Right hindlimb (tissue), 1 donor: ENCODE measurements at regions not wholly inside any gene's neighbourhood (a gene's known extent, or its start where the extent isn't known, plus 50 kb on each side); places are given as distances from the start of the nearest gene placed in this dataset.

Experiments
- DNase-seq: peaks from one replicate; pipeline ENCODE4 v3.0.0-alpha.2; 2018

DNA sequence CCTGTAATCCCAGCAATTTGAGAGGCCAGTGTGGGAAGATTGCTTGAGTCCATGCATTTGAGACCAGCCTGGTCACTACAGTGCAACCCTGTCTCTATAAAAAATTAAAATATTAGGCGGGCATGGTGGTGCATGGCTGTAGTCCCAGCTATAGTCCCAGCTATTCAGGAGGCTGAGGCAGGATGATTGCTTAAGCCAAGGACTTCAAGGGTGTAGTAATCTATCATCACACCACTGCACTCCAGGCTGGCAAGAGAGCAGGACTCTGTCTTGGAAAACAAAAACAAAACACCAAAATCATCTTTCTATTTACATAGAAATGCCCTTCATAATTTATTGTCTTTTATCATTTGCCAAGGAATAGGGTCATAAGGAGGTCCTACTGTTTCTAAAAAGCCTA lies 1274.1 kb upstream of the NCAM2 start:
- no peak for DNase-seq

- no peak for DNase-seq
These were observed 1267.0 kb upstream of the NCAM2 start for GRCh38 chr21:19731251-19731650.

DNA sequence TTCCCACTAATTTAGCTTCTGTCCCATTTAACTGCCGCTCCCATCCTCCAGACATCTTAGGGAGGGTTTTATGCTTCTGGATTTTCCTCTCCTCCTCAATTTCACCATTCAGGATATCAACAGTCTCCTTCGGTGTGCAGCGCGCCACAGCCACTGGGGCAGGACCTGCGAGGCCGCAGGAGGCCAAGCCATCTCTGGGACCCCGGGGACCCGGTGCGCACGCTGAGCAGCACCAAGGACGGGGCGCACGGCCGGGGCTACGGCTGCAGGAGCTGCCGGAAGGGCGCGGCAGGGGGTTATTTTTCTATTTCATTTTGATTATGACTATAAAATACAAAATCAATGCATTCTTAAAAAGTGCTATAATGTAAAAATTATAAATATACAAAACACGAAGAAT lies 1238.4 kb upstream of the NCAM2 start:
- DNase-seq, result no peak

GRCh38 chr21:19767546-19767945 lies 1230.7 kb upstream of the NCAM2 start:
- no peak for DNase-seq

DNA sequence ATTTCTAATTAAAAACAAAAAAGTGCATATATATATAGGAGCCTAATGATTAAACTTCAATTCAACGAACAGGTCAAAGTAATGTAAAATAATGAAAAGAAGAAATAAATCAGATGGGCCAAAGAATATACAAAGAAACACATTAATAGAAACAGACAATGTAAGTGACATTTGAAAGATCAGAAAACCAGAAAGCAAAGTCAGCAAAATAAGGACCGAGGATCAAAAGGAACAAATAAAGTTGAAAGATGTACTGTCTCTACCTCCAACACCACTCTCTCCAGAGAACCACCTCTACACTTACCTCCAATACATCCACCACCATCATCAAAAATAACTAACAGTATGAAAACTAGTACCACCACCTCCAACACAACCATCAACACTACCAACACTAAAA lies 1226.3 kb upstream of the NCAM2 start:
- DNase-seq, result no peak

- DNase-seq, result no peak
These were observed 1222.1 kb upstream of the NCAM2 start for GRCh38 chr21:19776076-19776475.

DNA sequence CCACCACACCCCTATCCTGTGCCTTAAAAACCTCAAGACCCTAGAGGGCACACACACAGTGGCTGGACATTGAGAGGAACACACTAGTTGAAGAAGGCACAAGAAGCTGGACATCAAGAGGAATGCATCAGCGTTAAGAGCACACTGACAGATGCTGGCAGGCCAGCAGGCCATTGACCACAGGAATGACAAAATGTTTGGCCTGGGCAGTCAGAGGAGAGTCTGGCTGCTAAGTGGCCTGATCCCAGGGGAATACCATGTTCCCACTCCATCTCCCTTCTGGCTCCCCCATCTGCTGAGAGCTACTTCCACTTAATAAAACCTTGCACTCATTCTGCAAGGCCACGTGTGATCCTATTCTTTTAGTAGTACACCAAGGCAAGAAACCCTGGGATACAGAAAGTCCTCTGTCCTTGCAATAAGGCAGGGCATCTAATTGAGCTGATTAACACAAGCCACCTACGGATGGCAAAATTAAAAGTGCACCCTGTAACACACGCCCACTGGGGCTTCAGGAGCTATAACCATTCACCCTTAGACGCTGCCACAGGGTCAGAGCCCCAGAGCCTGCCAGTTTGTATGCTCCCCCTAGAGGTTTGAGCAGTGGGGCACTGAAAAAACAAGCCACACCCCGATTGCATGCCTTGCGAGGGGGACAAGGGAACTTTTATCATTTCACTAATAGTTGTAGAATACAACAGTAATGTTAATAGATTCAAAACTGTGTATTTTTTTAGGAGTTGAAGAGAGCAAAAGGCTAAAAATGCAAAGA lies 1216.1 kb upstream of the NCAM2 start:
- no peak for DNase-seq

DNA sequence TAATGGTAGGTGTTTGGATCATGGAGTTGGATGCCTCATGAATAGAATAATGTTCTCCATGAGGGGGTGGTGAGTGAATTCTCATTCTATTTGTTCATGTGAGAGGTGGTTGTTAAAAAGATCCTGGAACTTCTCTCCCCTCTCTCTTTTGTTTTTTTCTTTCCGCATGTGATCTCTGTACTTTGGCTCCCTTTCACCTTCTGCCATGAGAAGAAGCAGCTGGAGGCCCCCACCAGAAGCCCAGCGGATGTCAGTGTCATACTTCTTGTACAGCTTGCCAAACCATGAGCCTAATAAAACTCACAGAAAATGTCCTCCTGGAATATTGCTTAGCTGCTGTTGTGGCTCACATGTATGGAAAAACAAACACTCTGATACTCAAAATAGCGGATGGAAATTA lies 1212.3 kb upstream of the NCAM2 start:
- DNase-seq, result peak; percentile 38

DNA sequence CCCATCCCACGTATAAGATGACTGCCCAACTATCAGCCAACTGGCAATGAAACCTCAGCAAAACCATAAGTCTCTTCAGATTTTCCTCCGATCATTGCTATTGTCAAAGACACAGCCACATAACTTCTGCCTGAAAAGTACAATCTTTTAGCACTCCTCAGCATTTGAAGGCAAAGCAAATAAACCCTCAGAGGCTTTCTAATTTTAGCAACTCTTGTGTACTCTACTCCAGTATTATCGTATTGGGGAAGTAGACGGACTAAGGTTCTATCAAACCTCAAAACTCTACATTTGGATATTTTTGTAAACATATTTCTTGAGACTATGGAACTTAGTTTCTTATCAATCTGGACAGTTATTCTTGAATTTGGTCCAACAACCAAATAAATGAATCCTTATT lies 1206.2 kb upstream of the NCAM2 start:
- DNase-seq, result no peak

- no peak for DNase-seq
These were observed 1191.0 kb upstream of the NCAM2 start for GRCh38 chr21:19807201-19807600.

DNA sequence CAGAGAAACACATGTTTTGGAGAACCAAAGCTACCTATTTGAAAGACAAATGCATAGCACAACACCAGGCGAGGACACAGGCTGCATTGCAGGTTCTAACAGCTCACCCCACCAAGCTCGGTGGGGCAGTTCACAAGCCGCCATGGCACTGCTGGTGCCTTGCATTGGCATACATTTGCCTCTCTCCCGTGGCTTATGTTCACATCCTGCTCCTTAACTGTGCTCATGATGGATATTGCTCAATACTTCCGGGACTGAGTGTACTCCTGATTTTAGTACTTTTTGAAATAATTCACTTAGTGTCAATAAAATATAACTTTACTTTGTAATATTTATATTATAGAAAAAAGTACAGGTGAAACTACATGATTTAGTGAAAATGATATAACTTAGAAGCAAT lies 1187.4 kb upstream of the NCAM2 start:
- no peak for DNase-seq

- no peak for DNase-seq
These were observed 1167.8 kb upstream of the NCAM2 start for GRCh38 chr21:19830446-19830845.

DNA sequence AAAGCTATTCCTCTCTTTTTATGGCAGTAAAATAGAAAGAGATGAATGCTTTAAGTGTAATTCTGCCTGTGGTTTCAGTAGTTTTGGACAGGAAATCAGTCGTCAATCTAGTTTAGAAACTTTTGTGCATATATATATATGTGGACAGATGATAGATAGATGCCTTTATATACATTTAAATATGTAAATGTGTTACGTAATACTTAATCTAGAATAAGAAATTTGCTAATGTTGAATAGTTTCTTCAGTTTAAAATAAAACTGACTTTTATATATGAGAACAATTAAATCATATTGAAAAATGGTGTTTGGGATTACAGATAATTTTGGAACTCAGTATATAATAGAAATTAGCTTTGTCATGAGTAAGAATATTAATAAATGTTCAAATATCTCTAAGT lies 1165.7 kb upstream of the NCAM2 start:
- DNase-seq, result no peak

DNA sequence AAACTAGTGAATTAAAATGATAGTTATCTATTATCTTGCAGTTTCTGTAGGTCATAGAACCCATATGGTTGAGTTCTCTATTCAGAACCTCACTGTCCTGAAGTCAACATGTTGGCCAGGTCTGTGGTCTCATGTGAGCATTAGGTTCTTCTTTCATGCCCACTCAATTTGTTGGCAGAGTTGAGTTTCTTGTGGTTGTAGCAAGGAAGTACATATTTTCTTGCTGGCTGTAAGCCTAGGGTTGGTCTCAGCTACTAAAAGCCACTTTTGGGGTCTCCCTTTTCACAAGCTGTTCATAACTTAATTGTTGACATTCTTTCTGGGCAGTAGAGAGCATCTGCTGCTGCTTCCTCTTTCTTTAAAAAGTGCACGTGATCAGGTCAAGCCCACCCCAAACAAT lies 1165.1 kb upstream of the NCAM2 start:
- DNase-seq, result no peak

- DNase-seq, result no peak
These were observed 1155.6 kb upstream of the NCAM2 start for GRCh38 chr21:19842601-19843000.

- no peak for DNase-seq
These were observed 1153.9 kb upstream of the NCAM2 start for GRCh38 chr21:19844334-19844733.

- no peak for DNase-seq
These were observed 1148.1 kb upstream of the NCAM2 start for GRCh38 chr21:19850157-19850556.

- DNase-seq, result no peak
These were observed 1145.1 kb upstream of the NCAM2 start for GRCh38 chr21:19853061-19853460.

GRCh38 chr21:19853709-19854575 lies 1144.3 kb upstream of the NCAM2 start:
- DNase-seq, result peak; percentile 54

DNA sequence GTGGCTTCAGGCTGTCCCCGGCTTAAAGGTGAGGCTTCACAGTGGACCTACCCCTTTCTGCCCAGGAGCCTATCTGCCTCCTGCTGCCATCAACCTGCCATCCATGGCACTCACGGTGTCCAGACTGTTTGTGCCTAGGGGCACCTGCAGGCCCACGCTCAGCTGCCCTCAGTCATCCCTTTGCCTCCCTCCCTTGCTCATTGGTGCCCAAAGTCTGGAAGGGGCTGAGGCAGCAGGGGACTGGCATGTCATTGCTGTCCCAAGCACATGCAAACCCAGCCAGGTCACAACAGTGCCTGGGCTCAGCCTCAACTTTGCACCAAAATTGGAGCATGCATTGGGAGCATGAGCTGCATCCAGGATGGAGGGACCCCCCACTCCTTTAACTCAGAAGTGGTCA lies 1142.7 kb upstream of the NCAM2 start:
- DNase-seq, result no peak

DNA sequence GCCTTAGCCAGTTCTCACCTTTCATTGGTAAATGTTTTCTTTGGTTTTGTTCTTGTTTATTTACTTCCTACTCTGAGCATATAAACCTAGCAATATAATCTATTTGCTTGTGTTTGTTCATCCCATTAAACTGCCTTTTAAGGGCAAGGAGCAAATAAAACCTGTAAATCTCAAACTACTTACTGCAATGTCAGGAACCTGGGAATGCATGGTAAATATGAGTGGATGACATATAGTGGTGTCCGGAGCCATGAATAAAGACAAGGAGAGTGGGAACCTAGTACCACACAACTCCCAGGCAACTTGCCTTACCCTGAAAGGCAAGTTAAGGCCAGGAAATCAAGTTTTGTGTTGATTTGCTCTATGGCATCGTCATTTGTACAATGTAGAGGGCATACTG lies 1133.7 kb upstream of the NCAM2 start:
- DNase-seq, result no peak

DNA sequence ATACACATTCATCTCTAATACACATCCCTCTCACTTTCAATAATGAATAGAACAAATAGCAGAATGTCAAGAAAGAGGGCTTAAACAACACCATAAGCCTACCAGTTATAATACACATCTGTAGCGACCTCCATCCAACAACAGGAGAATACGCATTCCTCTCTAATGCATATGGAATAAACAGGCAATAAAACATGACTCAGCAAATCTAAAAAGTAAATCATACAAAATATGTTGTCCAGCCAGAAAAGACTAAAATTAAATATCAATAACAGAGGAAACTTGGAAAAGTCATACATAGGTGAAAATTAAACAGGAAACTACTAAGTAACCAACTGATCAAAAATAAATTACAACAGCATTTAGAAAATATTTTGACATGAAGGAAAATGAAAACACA lies 1127.5 kb upstream of the NCAM2 start:
- no peak for DNase-seq

- no peak for DNase-seq
These were observed 1123.7 kb upstream of the NCAM2 start for GRCh38 chr21:19874521-19874920.

GRCh38 chr21:19878133-19878532 lies 1120.1 kb upstream of the NCAM2 start:
- DNase-seq, result no peak
